GM23338 (cell line): ENCODE measurements at regions not wholly inside any gene's neighbourhood (a gene's known extent, or its start where the extent isn't known, plus 50 kb on each side); places are given as distances from the start of the nearest gene placed in this dataset.

Experiments
- CREB1 ChIP-seq: fragments of 250-450 bp; sonication (Bioruptor Pico); IDR thresholded peaks from 2 replicates; pipeline ENCODE4 v1.5.0; 2020; ENCODE audit warnings: low read depth, mild to moderate bottlenecking, moderate library complexity
- EZH2 ChIP-seq: fragments of 200-600 bp; sonication (generic); IDR thresholded peaks from one replicate; pipeline ENCODE4 v1.8.0; 2017; ENCODE audit warnings: antibody characterized with exemption, mild to moderate bottlenecking, low read depth; ENCODE audit not compliant: unreplicated experiment
- EZH2phosphoT487 ChIP-seq: fragments of 200-600 bp; sonication (generic); IDR thresholded peaks from one replicate; pipeline ENCODE4 v1.8.1; 2018; ENCODE audit warnings: antibody characterized with exemption; ENCODE audit not compliant: unreplicated experiment
- NANOG ChIP-seq: IDR thresholded peaks from 2 replicates; pipeline ENCODE4 v1.6.1; 2016; ENCODE audit warnings: antibody characterized with exemption, borderline replicate concordance
- POLR2AphosphoS5 ChIP-seq: IDR thresholded peaks from 2 replicates; pipeline ENCODE4 v1.6.1; 2016; ENCODE audit warnings: antibody characterized with exemption, low read depth
- STAT1 ChIP-seq: IDR thresholded peaks from one replicate; pipeline ENCODE4 v1.6.1; 2016; ENCODE audit warnings: antibody characterized with exemption; ENCODE audit not compliant: unreplicated experiment
- TF ChIP-seq, protein P1 (sequence below), 2 experiments: fragments of 200-600 bp in 1 of 2; sonication (generic) in 1 of 2; conservative IDR thresholded peaks; 2 replicates each; pipeline versions ENCODE4 v1.5.1 to v1.6.1; 2016 to 2017; ENCODE audit warnings: antibody characterized with exemption in 2 of 2, low read depth in 2 of 2, mild to moderate bottlenecking in 2 of 2, moderate library complexity in 1 of 2
- TF ChIP-seq, protein P2 (sequence below): IDR thresholded peaks from one replicate; pipeline ENCODE4 v1.6.1; 2018; ENCODE audit warnings: antibody characterized with exemption; ENCODE audit not compliant: unreplicated experiment
- TF ChIP-seq, protein P3 (sequence below): IDR thresholded peaks from 2 replicates; pipeline ENCODE4 v1.6.1; 2016; ENCODE audit warnings: antibody characterized with exemption

DNA sequence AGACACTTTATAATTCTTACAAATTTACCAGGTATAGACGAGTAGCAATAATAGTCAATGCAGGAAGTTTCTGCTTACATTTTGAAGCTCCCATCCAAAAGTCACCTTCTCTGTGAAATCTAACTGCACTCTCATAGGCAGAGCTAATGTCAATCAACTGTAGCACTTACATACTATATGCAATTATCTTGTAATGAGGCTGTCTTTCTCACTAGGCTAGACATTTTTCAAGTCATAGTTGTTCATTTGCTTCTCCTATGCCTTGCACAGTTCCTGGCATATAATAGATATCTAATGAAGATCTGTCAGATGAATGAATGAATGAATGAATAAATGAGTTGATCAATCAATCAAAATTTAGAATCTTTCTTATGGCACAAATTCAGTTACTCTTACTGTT, 273.0 kb upstream of the DAB1 start:
- no peak for TF ChIP-seq POLR2AphosphoS5
- TF ChIP-seq, protein P1, sequence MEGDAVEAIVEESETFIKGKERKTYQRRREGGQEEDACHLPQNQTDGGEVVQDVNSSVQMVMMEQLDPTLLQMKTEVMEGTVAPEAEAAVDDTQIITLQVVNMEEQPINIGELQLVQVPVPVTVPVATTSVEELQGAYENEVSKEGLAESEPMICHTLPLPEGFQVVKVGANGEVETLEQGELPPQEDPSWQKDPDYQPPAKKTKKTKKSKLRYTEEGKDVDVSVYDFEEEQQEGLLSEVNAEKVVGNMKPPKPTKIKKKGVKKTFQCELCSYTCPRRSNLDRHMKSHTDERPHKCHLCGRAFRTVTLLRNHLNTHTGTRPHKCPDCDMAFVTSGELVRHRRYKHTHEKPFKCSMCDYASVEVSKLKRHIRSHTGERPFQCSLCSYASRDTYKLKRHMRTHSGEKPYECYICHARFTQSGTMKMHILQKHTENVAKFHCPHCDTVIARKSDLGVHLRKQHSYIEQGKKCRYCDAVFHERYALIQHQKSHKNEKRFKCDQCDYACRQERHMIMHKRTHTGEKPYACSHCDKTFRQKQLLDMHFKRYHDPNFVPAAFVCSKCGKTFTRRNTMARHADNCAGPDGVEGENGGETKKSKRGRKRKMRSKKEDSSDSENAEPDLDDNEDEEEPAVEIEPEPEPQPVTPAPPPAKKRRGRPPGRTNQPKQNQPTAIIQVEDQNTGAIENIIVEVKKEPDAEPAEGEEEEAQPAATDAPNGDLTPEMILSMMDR (conservative IDR thresholded peaks at IDR 0.05; ENCODE audit: low read depth in 2 of 2) = no peak
- no peak for TF ChIP-seq EZH2
- TF ChIP-seq STAT1 = no peak
- no peak for TF ChIP-seq CREB1 (CRISPR knock-in tag)
- TF ChIP-seq EZH2phosphoT487 = no peak
- no peak for TF ChIP-seq NANOG
- TF ChIP-seq, protein P2, sequence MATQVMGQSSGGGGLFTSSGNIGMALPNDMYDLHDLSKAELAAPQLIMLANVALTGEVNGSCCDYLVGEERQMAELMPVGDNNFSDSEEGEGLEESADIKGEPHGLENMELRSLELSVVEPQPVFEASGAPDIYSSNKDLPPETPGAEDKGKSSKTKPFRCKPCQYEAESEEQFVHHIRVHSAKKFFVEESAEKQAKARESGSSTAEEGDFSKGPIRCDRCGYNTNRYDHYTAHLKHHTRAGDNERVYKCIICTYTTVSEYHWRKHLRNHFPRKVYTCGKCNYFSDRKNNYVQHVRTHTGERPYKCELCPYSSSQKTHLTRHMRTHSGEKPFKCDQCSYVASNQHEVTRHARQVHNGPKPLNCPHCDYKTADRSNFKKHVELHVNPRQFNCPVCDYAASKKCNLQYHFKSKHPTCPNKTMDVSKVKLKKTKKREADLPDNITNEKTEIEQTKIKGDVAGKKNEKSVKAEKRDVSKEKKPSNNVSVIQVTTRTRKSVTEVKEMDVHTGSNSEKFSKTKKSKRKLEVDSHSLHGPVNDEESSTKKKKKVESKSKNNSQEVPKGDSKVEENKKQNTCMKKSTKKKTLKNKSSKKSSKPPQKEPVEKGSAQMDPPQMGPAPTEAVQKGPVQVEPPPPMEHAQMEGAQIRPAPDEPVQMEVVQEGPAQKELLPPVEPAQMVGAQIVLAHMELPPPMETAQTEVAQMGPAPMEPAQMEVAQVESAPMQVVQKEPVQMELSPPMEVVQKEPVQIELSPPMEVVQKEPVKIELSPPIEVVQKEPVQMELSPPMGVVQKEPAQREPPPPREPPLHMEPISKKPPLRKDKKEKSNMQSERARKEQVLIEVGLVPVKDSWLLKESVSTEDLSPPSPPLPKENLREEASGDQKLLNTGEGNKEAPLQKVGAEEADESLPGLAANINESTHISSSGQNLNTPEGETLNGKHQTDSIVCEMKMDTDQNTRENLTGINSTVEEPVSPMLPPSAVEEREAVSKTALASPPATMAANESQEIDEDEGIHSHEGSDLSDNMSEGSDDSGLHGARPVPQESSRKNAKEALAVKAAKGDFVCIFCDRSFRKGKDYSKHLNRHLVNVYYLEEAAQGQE = no peak
- TF ChIP-seq, protein P3, sequence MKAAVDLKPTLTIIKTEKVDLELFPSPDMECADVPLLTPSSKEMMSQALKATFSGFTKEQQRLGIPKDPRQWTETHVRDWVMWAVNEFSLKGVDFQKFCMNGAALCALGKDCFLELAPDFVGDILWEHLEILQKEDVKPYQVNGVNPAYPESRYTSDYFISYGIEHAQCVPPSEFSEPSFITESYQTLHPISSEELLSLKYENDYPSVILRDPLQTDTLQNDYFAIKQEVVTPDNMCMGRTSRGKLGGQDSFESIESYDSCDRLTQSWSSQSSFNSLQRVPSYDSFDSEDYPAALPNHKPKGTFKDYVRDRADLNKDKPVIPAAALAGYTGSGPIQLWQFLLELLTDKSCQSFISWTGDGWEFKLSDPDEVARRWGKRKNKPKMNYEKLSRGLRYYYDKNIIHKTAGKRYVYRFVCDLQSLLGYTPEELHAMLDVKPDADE = no peak
